ENCODE measurements at regions not wholly inside any gene's neighbourhood (a gene's known extent, or its start where the extent isn't known, plus 50 kb on each side); places are given as distances from the start of the nearest gene placed in this dataset.

- no peak for TF ChIP-seq CTCF (IDR thresholded peaks at IDR 0.05; ENCODE audit: low read depth, low read length, missing input control)
- no peak for TF ChIP-seq SP1 (IDR thresholded peaks at IDR 0.05)
- TF ChIP-seq YY1 (IDR thresholded peaks at IDR 0.05): no peak
- no peak for TF ChIP-seq RXRA (IDR thresholded peaks at IDR 0.05)
- TF ChIP-seq REST (IDR thresholded peaks at IDR 0.05): no peak
- no peak for TF ChIP-seq RAD21 (IDR thresholded peaks at IDR 0.05)
- TF ChIP-seq FOXA2 (IDR thresholded peaks at IDR 0.05): no peak
- TF ChIP-seq, protein P1, sequence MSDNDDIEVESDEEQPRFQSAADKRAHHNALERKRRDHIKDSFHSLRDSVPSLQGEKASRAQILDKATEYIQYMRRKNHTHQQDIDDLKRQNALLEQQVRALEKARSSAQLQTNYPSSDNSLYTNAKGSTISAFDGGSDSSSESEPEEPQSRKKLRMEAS (IDR thresholded peaks at IDR 0.05): no peak
- TF ChIP-seq JUND (IDR thresholded peaks at IDR 0.05): no peak
- no peak for TF ChIP-seq TAF1 (conservative IDR thresholded peaks at IDR 0.05)
- TF ChIP-seq, protein P2, sequence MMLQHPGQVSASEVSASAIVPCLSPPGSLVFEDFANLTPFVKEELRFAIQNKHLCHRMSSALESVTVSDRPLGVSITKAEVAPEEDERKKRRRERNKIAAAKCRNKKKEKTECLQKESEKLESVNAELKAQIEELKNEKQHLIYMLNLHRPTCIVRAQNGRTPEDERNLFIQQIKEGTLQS (IDR thresholded peaks at IDR 0.05): no peak
- no peak for TF ChIP-seq HNF4A (conservative IDR thresholded peaks at IDR 0.05)
- TF ChIP-seq, protein P3, sequence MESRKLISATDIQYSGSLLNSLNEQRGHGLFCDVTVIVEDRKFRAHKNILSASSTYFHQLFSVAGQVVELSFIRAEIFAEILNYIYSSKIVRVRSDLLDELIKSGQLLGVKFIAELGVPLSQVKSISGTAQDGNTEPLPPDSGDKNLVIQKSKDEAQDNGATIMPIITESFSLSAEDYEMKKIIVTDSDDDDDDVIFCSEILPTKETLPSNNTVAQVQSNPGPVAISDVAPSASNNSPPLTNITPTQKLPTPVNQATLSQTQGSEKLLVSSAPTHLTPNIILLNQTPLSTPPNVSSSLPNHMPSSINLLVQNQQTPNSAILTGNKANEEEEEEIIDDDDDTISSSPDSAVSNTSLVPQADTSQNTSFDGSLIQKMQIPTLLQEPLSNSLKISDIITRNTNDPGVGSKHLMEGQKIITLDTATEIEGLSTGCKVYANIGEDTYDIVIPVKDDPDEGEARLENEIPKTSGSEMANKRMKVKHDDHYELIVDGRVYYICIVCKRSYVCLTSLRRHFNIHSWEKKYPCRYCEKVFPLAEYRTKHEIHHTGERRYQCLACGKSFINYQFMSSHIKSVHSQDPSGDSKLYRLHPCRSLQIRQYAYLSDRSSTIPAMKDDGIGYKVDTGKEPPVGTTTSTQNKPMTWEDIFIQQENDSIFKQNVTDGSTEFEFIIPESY (IDR thresholded peaks at IDR 0.05): no peak
These were observed 536.0 kb downstream of the RFPL4B start for GRCh38 chr6:112883095-112883494.
